HCT116 (cell line): ENCODE measurements at regions not wholly inside any gene's neighbourhood (a gene's known extent, or its start where the extent isn't known, plus 50 kb on each side); places are given as distances from the start of the nearest gene placed in this dataset.

Experiments
- ATAC-seq: fragments of 200-7000 bp; cut with Tn5 transposase; 2 replicates; pipeline ENCODE4 v1.9.1; 2020; ENCODE audit warnings: mild to moderate bottlenecking, moderate library complexity
- BruUV-seq: library from RNA; stranded (reverse); fragments of 400-500 nt; replicated peaks from 2 replicates; lab custom pipeline; 2021; lab: Mats Ljungman, UMichigan
- CTCF ChIA-PET: fragments of 300-600 bp; sonication (Branson Sonifier 250); formaldehyde crosslinking; loops from one replicate; lab custom pipeline; 2021; ENCODE audit warnings: antibody characterized with exemption; lab: Charles Lee
- POLR2A ChIA-PET: fragments of 300-600, 350-600 bp; sonication (Branson Sonifier 250); formaldehyde crosslinking; loops from one replicate; lab custom pipeline; 2021; ENCODE audit warnings: antibody characterized with exemption; lab: Charles Lee
- RAD21 ChIA-PET, 2 experiments: fragments of 300-600 bp; sonication (Branson Sonifier 250); formaldehyde crosslinking; loops; one replicate each; lab custom pipeline; 2023; ENCODE audit warnings: low total read pairs in 2 of 2; ENCODE audit not compliant: uncharacterized antibody in 2 of 2, unreplicated experiment in 2 of 2, low non-redundant PET in 1 of 2; lab: Charles Lee
- DNase-seq: peaks from one replicate; pipeline ENCODE4 v3.0.0-alpha.2; 2010; ENCODE audit warnings: low read depth, low spot score
- H2AFZ ChIP-seq: fragments of 200-600 bp; shearing (Covaris generic), sonication (generic); 2 replicates; pipeline ENCODE4 v1.6.1; 2017; ENCODE audit warnings: low read depth, mixed run types, mixed read lengths, antibody characterized with exemption, low read length; ENCODE audit not compliant: poor library complexity, severe bottlenecking
- H3K27ac ChIP-seq: 2 replicates; pipeline ENCODE4 v1.5.1; 2012; ENCODE audit warnings: low read depth, low read length
- H3K27me3 ChIP-seq: fragments of 200-600 bp; sonication (generic); 2 replicates; pipeline ENCODE4 v1.6.1; 2016; ENCODE audit warnings: mixed run types, low read length, mixed read lengths; ENCODE audit not compliant: insufficient read depth
- H3K36me3 ChIP-seq, 2 experiments: fragments of 200-500 bp in 1 of 2; fragments of 200-600 bp in 1 of 2; sonication (Bioruptor generic) in 1 of 2; sonication (generic) in 1 of 2; 2 replicates each; pipeline versions ENCODE4 v1.5.1 to v1.6.1; 2014 to 2016; ENCODE audit warnings: low read length in 2 of 2, inconsistent platforms in 1 of 2, mixed read lengths in 1 of 2, mixed run types in 1 of 2; ENCODE audit not compliant: insufficient read depth in 2 of 2, control insufficient read depth in 1 of 2
- H3K4me1 ChIP-seq, 2 experiments: fragments of 200-600 bp in 1 of 2; sonication (generic) in 1 of 2; 2 replicates each; pipeline versions ENCODE4 v1.5.1 to v1.6.1; 2012 to 2017; ENCODE audit warnings: low read length in 2 of 2, inconsistent platforms in 1 of 2, mild to moderate bottlenecking in 1 of 2, mixed read lengths in 1 of 2, mixed run types in 1 of 2, moderate library complexity in 1 of 2; ENCODE audit not compliant: insufficient read depth in 2 of 2, control insufficient read depth in 1 of 2
- H3K4me2 ChIP-seq: fragments of 200-600 bp; sonication (generic); 2 replicates; pipeline ENCODE4 v1.6.1; 2017; ENCODE audit warnings: mixed run types, low read length, mixed read lengths
- H3K4me3 ChIP-seq, 2 experiments: fragments of 200-600 bp in 1 of 2; sonication (generic) in 1 of 2; replicated peaks in 1 of 2; 2 replicates each; pipeline ENCODE4 v1.5.1; 2011 to 2016; ENCODE audit warnings: low read length in 2 of 2, control low read depth in 1 of 2, low read depth in 1 of 2, mild to moderate bottlenecking in 1 of 2, mixed read lengths in 1 of 2, mixed run types in 1 of 2
- H3K79me2 ChIP-seq: fragments of 200-600 bp; sonication (generic); 2 replicates; pipeline ENCODE4 v1.6.1; 2017; ENCODE audit warnings: mild to moderate bottlenecking, mixed run types, low read length, moderate library complexity, mixed read lengths; ENCODE audit not compliant: insufficient read depth
- H3K9ac ChIP-seq: fragments of 200-600 bp; sonication (generic); 2 replicates; pipeline ENCODE4 v1.6.1; 2016; ENCODE audit warnings: low read length, mixed read lengths
- H3K9me2 ChIP-seq: fragments of 200-600 bp; sonication (generic), shearing (Covaris generic); 2 replicates; pipeline ENCODE4 v1.6.1; 2017; ENCODE audit warnings: mixed run types, mild to moderate bottlenecking, moderate library complexity; ENCODE audit not compliant: insufficient read depth
- H3K9me3 ChIP-seq, 2 experiments: fragments of 200-500 bp in 1 of 2; fragments of 200-600 bp in 1 of 2; sonication (Bioruptor generic) in 1 of 2; sonication (generic) in 1 of 2; 2 replicates each; pipeline ENCODE4 v1.6.1; 2014 to 2017; ENCODE audit warnings: low read length in 2 of 2, mixed read lengths in 2 of 2, inconsistent platforms in 1 of 2, low read depth in 1 of 2, mild to moderate bottlenecking in 1 of 2, mixed run types in 1 of 2, moderate library complexity in 1 of 2; ENCODE audit not compliant: control insufficient read depth in 1 of 2, insufficient read depth in 1 of 2
- H4K20me1 ChIP-seq: fragments of 200-600 bp; sonication (generic), shearing (Covaris generic); 2 replicates; pipeline ENCODE4 v1.6.1; 2017; ENCODE audit warnings: mixed run types, mild to moderate bottlenecking, moderate library complexity; ENCODE audit not compliant: insufficient read depth
- CEBPB ChIP-seq: IDR thresholded peaks from 2 replicates; pipeline ENCODE4 v1.6.1; 2012; ENCODE audit warnings: low read depth
- EGR1 ChIP-seq: IDR thresholded peaks from 2 replicates; pipeline ENCODE4 v1.6.1; 2012; ENCODE audit warnings: low read depth
- EZH2 ChIP-seq: fragments of 200-600 bp; sonication (generic); IDR thresholded peaks from 2 replicates; pipeline ENCODE4 v1.6.1; 2017; ENCODE audit warnings: antibody characterized with exemption, mixed run types
- EZH2phosphoT487 ChIP-seq: fragments of 200-600 bp; IDR thresholded peaks from 2 replicates; pipeline ENCODE4 v1.6.1; 2018; ENCODE audit warnings: antibody characterized with exemption, borderline replicate concordance
- POLR2A ChIP-seq: IDR thresholded peaks from 2 replicates; pipeline ENCODE4 v1.7.0; 2011; ENCODE audit warnings: borderline replicate concordance; ENCODE audit not compliant: insufficient read depth, insufficient read length; ENCODE audit errors: extremely low read depth
- POLR2AphosphoS5 ChIP-seq: IDR thresholded peaks from 2 replicates; pipeline ENCODE4 v1.6.1; 2011; ENCODE audit warnings: mild to moderate bottlenecking, low read depth, low read length, moderate library complexity
- RAD21 ChIP-seq: IDR thresholded peaks from 2 replicates; pipeline ENCODE4 v1.6.1; 2012; ENCODE audit warnings: low read depth, mild to moderate bottlenecking
- REST ChIP-seq: IDR thresholded peaks from 2 replicates; pipeline ENCODE4 v1.6.1; 2012; ENCODE audit warnings: low read depth
- SIN3A ChIP-seq: IDR thresholded peaks from 2 replicates; pipeline ENCODE4 v1.6.1; 2012; ENCODE audit warnings: low read depth
- TCF7L2 ChIP-seq: IDR thresholded peaks from 2 replicates; pipeline ENCODE4 v1.7.0; 2011; ENCODE audit warnings: borderline replicate concordance, inconsistent platforms; ENCODE audit not compliant: insufficient read depth, insufficient read length; ENCODE audit errors: extremely low read depth
- YY1 ChIP-seq: IDR thresholded peaks from 2 replicates; pipeline ENCODE4 v1.6.1; 2011; ENCODE audit warnings: low read length, low read depth, moderate library complexity, mild to moderate bottlenecking; ENCODE audit not compliant: insufficient replicate concordance; ENCODE audit errors: extremely low read depth
- ZFX ChIP-seq: fragments of 450-650 bp; IDR thresholded peaks from 2 replicates; pipeline ENCODE4 v1.6.1; 2017
- intact Hi-C: fragments of 100-400 bp; cut with micrococcal nuclease; formaldehyde crosslinking; loops from 2 replicates; pipeline ENCODE4 v1.10.0; 2022

- Histone ChIP-seq H3K9ac (no peak overlapping the region), H2AFZ (no peak overlapping the region), H3K9me2 (no peaks in the 10 kb centered on the region), H3K27me3 (no peaks in the 10 kb centered on the region), H3K27ac (no peak overlapping the region), H4K20me1 (no peaks in the 10 kb centered on the region), H3K4me3 (no peak overlapping the region), H3K36me3 (no peaks in the 10 kb centered on the region), H3K4me1 (no peaks in the 10 kb centered on the region), H3K9me3 (no peaks in the 10 kb centered on the region), H3K4me2 (no peak overlapping the region), H3K79me2 (no peaks in the 10 kb centered on the region)
- no TSS peak for BruUV-seq
- TF ChIP-seq CEBPB (no peak), EGR1 (no peak), REST (no peak), POLR2A (no peak), YY1 (no peak), EZH2 (no peak), SIN3A (no peak), POLR2AphosphoS5 (no peak), RAD21 (no peak), TCF7L2 (no peak), EZH2phosphoT487 (no peak), ZFX (no peak)
- intact Hi-C loops: no loop called here
- CTCF ChIA-PET: no interaction called here
- RAD21 ChIA-PET: no interaction called here
- ATAC-seq: no peak
- POLR2A ChIA-PET: no interaction called here
- DNase-seq: no peak
Measured at GRCh38 chr20:51132279-51132678, 109.4 kb upstream of the KCNG1 start.
